Fibroblast of lung (primary cell): ENCODE measurements at regions not wholly inside any gene's neighbourhood (a gene's known extent, or its start where the extent isn't known, plus 50 kb on each side); places are given as distances from the start of the nearest gene placed in this dataset.

Experiments
- DNase-seq, 2 donors: peaks; one replicate each; pipeline versions ENCODE4 v3.0.0 to v3.0.0-alpha.2; 2010; ENCODE audit warnings: low read depth in 2 of 2
- H2AFZ ChIP-seq: 2 replicates; pipeline ENCODE4 v1.5.1; 2012; ENCODE audit warnings: low read length, control low read depth, inconsistent platforms
- H3K27ac ChIP-seq: 2 replicates; pipeline ENCODE4 v1.5.1; 2011; ENCODE audit warnings: low read length, control low read depth; ENCODE audit not compliant: insufficient read depth
- H3K27me3 ChIP-seq: 2 replicates; pipeline ENCODE4 v1.5.1; 2011; ENCODE audit warnings: mild to moderate bottlenecking, low read length; ENCODE audit not compliant: control insufficient read depth, insufficient read depth
- H3K36me3 ChIP-seq: 2 replicates; pipeline ENCODE4 v1.5.1; 2011; ENCODE audit warnings: low read length; ENCODE audit not compliant: control insufficient read depth, insufficient read depth
- H3K4me1 ChIP-seq: 2 replicates; pipeline ENCODE4 v1.5.1; 2011; ENCODE audit warnings: low read length; ENCODE audit not compliant: control insufficient read depth, insufficient read depth; ENCODE audit errors: extremely low read depth
- H3K4me2 ChIP-seq: 2 replicates; pipeline ENCODE4 v1.5.1; 2011; ENCODE audit warnings: low read length, control low read depth; ENCODE audit not compliant: insufficient read depth; ENCODE audit errors: extremely low read depth
- H3K4me3 ChIP-seq, 4 experiments: fragments of 200-600 bp in 1 of 4; sonication (generic) in 1 of 4; replicated peaks in 1 of 4; 2 replicates each; pipeline ENCODE4 v1.5.1; 2011 to 2016; ENCODE audit warnings: low read length in 4 of 4, low read depth in 3 of 4, mild to moderate bottlenecking in 3 of 4, control low read depth in 2 of 4, inconsistent platforms in 1 of 4, mixed read lengths in 1 of 4; ENCODE audit not compliant: insufficient read depth in 1 of 4; ENCODE audit errors: control extremely low read depth in 1 of 4
- H3K79me2 ChIP-seq: 2 replicates; pipeline ENCODE4 v1.5.1; 2012; ENCODE audit warnings: mild to moderate bottlenecking, low read length, inconsistent platforms; ENCODE audit not compliant: control insufficient read depth, insufficient read depth
- H3K9ac ChIP-seq: 2 replicates; pipeline ENCODE4 v1.5.1; 2011; ENCODE audit warnings: mild to moderate bottlenecking, low read length, control low read depth; ENCODE audit not compliant: insufficient read depth
- H3K9me3 ChIP-seq: 2 replicates; pipeline ENCODE4 v1.5.1; 2012; ENCODE audit warnings: low read depth, low read length; ENCODE audit not compliant: control insufficient read depth, insufficient read depth
- H4K20me1 ChIP-seq: 2 replicates; pipeline ENCODE4 v1.5.1; 2011; ENCODE audit warnings: low read length; ENCODE audit not compliant: control insufficient read depth, insufficient read depth; ENCODE audit errors: extremely low read depth
- EZH2 ChIP-seq: IDR thresholded peaks from 2 replicates; pipeline ENCODE4 v1.5.1; 2012; ENCODE audit warnings: low read length, control low read depth, mild to moderate bottlenecking; ENCODE audit errors: missing control alignments
- TF ChIP-seq, protein P1 (sequence below), 2 donors: IDR thresholded peaks in 1 of 2; conservative IDR thresholded peaks in 1 of 2; 1 replicate in 1 of 2; 2 replicates in 1 of 2; pipeline ENCODE4 v1.5.1; 2011 to 2012; ENCODE audit warnings: low read length in 2 of 2, control low read depth in 1 of 2, inconsistent platforms in 1 of 2, low read depth in 1 of 2, mild to moderate bottlenecking in 1 of 2

- no peak overlapping the region for H3K4me3 ChIP-seq
- no peaks in the 10 kb centered on the region for H3K36me3 ChIP-seq
- H3K4me2 ChIP-seq = no peak overlapping the region
- H3K4me1 ChIP-seq = no peaks in the 10 kb centered on the region
- H3K27ac ChIP-seq = no peak overlapping the region
- no peak for DNase-seq
- H3K27me3 ChIP-seq = no peaks in the 10 kb centered on the region
- no peaks in the 10 kb centered on the region for H3K79me2 ChIP-seq
- H4K20me1 ChIP-seq = no peaks in the 10 kb centered on the region
- H3K9me3 ChIP-seq = no peaks in the 10 kb centered on the region
- H2AFZ ChIP-seq = no peak overlapping the region
- TF ChIP-seq EZH2 = no peak
- TF ChIP-seq, protein P1, sequence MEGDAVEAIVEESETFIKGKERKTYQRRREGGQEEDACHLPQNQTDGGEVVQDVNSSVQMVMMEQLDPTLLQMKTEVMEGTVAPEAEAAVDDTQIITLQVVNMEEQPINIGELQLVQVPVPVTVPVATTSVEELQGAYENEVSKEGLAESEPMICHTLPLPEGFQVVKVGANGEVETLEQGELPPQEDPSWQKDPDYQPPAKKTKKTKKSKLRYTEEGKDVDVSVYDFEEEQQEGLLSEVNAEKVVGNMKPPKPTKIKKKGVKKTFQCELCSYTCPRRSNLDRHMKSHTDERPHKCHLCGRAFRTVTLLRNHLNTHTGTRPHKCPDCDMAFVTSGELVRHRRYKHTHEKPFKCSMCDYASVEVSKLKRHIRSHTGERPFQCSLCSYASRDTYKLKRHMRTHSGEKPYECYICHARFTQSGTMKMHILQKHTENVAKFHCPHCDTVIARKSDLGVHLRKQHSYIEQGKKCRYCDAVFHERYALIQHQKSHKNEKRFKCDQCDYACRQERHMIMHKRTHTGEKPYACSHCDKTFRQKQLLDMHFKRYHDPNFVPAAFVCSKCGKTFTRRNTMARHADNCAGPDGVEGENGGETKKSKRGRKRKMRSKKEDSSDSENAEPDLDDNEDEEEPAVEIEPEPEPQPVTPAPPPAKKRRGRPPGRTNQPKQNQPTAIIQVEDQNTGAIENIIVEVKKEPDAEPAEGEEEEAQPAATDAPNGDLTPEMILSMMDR (conservative IDR thresholded peaks at IDR 0.05 in 1 of 2, IDR thresholded peaks at IDR 0.05 in 1 of 2; ENCODE audit: low read depth in 1 of 2, low read length in 2 of 2) = no peak
- no peak overlapping the region for H3K9ac ChIP-seq
Measured at GRCh38 chr10:20672741-20673140, 224.4 kb downstream of the NEBL start.

DNA sequence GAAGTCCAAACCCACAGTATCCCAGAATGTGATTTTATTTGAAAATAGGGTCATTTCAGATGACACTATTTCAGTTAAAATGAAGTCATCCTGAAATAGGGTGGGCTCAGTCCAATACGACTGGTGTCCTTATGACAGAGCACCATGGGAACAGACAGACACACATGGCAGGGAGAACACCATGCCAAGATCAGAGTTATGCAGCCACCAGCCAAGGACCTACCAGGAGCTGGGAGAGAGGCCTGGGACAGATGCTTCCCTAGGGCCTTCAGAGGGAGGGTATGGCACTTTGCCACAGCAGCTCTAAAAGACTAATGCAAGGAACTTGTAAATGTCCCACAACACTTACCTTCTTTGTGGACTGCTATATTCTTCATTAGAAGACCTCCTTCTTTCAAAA is 226.5 kb downstream of the NEBL start:
- Histone ChIP-seq H3K27me3 (no peaks in the 10 kb centered on the region), H3K9me3 (no peaks in the 10 kb centered on the region), H3K79me2 (no peaks in the 10 kb centered on the region), H4K20me1 (no peaks in the 10 kb centered on the region), H3K4me1 (no peaks in the 10 kb centered on the region), H3K4me3 (no peak overlapping the region), H3K36me3 (no peaks in the 10 kb centered on the region), H2AFZ (no peak overlapping the region), H3K27ac (no peak overlapping the region), H3K9ac (no peak overlapping the region), H3K4me2 (no peak overlapping the region)
- DNase-seq = no peak
- TF ChIP-seq, protein P1 (conservative IDR thresholded peaks at IDR 0.05 in 1 of 2, IDR thresholded peaks at IDR 0.05 in 1 of 2; ENCODE audit: low read depth in 1 of 2, low read length in 2 of 2) = no peak
- no peak for TF ChIP-seq EZH2

DNA sequence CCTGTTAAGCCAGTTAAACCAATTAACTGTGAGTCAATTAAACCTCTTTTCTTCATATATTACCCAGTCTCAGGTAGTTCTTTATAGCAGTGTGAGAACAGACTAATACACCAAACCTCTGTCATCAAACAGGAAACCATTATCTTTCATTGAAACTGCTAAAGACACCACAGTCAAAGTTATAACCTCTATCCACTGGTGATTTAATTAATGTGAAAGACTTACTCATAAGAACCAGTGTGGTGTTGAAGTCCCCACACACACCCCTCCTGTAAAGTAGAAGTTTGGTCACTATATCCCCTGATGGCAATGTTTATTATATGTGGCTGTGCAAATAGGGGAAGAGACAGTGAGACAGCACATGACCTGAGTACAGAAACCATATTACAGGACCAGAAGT is 228.1 kb downstream of the NEBL start:
- no peaks in the 10 kb centered on the region for H3K4me1 ChIP-seq
- H3K4me2 ChIP-seq = no peak overlapping the region
- H3K9me3 ChIP-seq = no peaks in the 10 kb centered on the region
- no peaks in the 10 kb centered on the region for H4K20me1 ChIP-seq
- no peak for DNase-seq
- no peak overlapping the region for H3K9ac ChIP-seq
- H3K27ac ChIP-seq = no peak overlapping the region
- no peaks in the 10 kb centered on the region for H3K36me3 ChIP-seq
- TF ChIP-seq, protein P1 (conservative IDR thresholded peaks at IDR 0.05 in 1 of 2, IDR thresholded peaks at IDR 0.05 in 1 of 2; ENCODE audit: low read depth in 1 of 2, low read length in 2 of 2) = no peak
- no peak for TF ChIP-seq EZH2
- no peak overlapping the region for H3K4me3 ChIP-seq
- H3K79me2 ChIP-seq = no peaks in the 10 kb centered on the region
- no peak overlapping the region for H2AFZ ChIP-seq
- no peaks in the 10 kb centered on the region for H3K27me3 ChIP-seq
